Thyroid gland (tissue), 4 donors: ENCODE measurements at regions not wholly inside any gene's neighbourhood (a gene's known extent, or its start where the extent isn't known, plus 50 kb on each side); places are given as distances from the start of the nearest gene placed in this dataset.

Experiments used
- CTCF ChIP-seq, 6 experiments: fragments of 200-600 bp in 3 of 6; fragments of 450-650 bp in 3 of 6; sonication (generic) in 3 of 6; IDR thresholded peaks; one replicate each; pipeline ENCODE4 v1.5.1; 2016 to 2019; ENCODE audit warnings: antibody characterized with exemption in 6 of 6, mild to moderate bottlenecking in 2 of 6, inconsistent platforms in 1 of 6, moderate library complexity in 1 of 6
- POLR2A ChIP-seq, 2 donors: fragments of 450-650 bp; IDR thresholded peaks; one replicate each; pipeline ENCODE4 v1.6.1; 2017; ENCODE audit warnings: antibody characterized with exemption in 2 of 2, mild to moderate bottlenecking in 2 of 2, moderate library complexity in 1 of 2

- no peak for TF ChIP-seq CTCF (IDR thresholded peaks at IDR 0.05)
- no peak for TF ChIP-seq POLR2A (IDR thresholded peaks at IDR 0.05)
These were observed 368.6 kb downstream of the GRB14 start for GRCh38 chr2:164252568-164253287.
